ENCODE measurements at regions not wholly inside any gene's neighbourhood (a gene's known extent, or its start where the extent isn't known, plus 50 kb on each side); places are given as distances from the start of the nearest gene placed in this dataset.

GRCh38 chr1:73947009-73947408, 251.0 kb downstream of the LRRIQ3 start:
- no peak for TF ChIP-seq CTCF (conservative IDR thresholded peaks at IDR 0.05)
- TF ChIP-seq EZH2 (IDR thresholded peaks at IDR 0.05; ENCODE audit: low read depth) = no peak

All from PC-9 (cell line).